Activated naive CD4-positive, alpha-beta T cell treated with anti-CD3 and anti-CD28 coated beads, Interleukin-2, amount 10 ng/mL, durations not matched to agents 7 days and 5 days (primary cell): ENCODE measurements at regions not wholly inside any gene's neighbourhood (a gene's known extent, or its start where the extent isn't known, plus 50 kb on each side); places are given as distances from the start of the nearest gene placed in this dataset.
"Not testable (repeated sequence)": the region's sequence is repeated elsewhere in the genome, so short reads cannot be mapped to it uniquely, and the experiment has no call there.

Experiments
- CTCF ChIA-PET: fragments of 350-600 bp; sonication (Branson Sonifier 250); formaldehyde crosslinking; loops from one replicate; lab custom pipeline; 2021; ENCODE audit warnings: antibody characterized with exemption; lab: Charles Lee
- DNase-seq: peaks from one replicate; pipeline ENCODE4 v3.0.0-alpha.2; 2020
- H3K27ac Mint-ChIP-seq: one replicate; pipeline ENCODE4 v1.8.0; 2021; ENCODE audit warnings: mild to moderate bottlenecking, moderate library complexity, mixed read lengths
- H3K27me3 Mint-ChIP-seq: one replicate; pipeline ENCODE4 v1.8.0; 2021; ENCODE audit warnings: mild to moderate bottlenecking, mixed read lengths
- H3K36me3 Mint-ChIP-seq: one replicate; pipeline ENCODE4 v1.8.0; 2021; ENCODE audit warnings: mixed read lengths
- H3K4me1 Mint-ChIP-seq: one replicate; pipeline ENCODE4 v1.8.0; 2021; ENCODE audit warnings: mixed read lengths
- H3K4me3 Mint-ChIP-seq: one replicate; pipeline ENCODE4 v1.8.0; 2021; ENCODE audit warnings: mild to moderate bottlenecking, moderate library complexity, mixed read lengths
- H3K9me3 Mint-ChIP-seq: one replicate; pipeline ENCODE4 v1.8.0; 2021; ENCODE audit warnings: mixed read lengths

DNA sequence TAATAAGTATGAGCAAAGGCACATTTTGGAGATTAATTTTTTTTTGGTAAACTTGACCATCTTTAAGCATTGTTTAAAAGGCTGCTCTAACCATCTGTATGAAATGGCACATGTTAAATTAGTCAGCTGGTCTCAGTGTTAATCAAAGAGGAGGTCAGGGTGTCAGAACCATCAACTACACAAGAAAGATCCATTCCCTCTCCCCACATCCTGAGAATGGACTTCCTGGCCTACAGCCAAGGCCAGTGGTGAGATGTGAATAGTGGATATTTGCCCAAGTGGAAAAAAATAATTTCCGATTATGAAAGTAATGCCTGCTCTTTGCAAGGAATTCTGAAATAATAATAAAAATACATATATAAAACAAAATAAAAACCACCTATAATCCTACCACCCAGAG is 641.7 kb downstream of the NR2F2 start:
- Mint-ChIP-seq H3K27ac (no peak overlapping the region), H3K4me3 (no peak overlapping the region), H3K36me3 (no peaks in the 10 kb centered on the region), H3K27me3 (no peaks in the 10 kb centered on the region), H3K9me3 (peaks cover 2% of the 10 kb centered on the region), H3K4me1 (no peaks in the 10 kb centered on the region)
- DNase-seq = no peak
- CTCF ChIA-PET = no interaction called here

DNA sequence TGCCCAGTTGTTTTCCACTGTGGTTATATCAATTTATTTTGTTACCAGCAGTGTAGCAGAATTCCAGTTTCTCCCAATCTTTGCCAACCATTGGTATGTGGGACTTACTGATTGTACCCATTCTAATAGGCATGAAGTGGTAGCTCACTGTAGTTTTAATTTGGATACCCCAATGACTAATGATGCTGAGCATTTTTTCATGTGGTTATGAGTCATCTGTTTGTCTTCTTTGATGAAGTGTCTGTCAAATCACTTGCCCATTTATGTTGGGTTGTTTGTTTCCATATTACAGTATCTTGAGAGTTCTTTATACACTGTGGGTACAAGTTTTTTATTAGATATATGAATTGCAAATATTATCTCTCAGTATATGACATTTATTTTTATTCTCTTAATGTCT is 644.3 kb downstream of the NR2F2 start:
- H3K9me3 Mint-ChIP-seq = peaks cover under 1% of the 10 kb centered on the region
- no peaks in the 10 kb centered on the region for H3K27me3 Mint-ChIP-seq
- DNase-seq = no peak
- no peaks in the 10 kb centered on the region for H3K36me3 Mint-ChIP-seq
- CTCF ChIA-PET = no interaction called here
- no peak overlapping the region for H3K4me3 Mint-ChIP-seq
- H3K4me1 Mint-ChIP-seq = no peaks in the 10 kb centered on the region
- H3K27ac Mint-ChIP-seq = no peak overlapping the region

DNA sequence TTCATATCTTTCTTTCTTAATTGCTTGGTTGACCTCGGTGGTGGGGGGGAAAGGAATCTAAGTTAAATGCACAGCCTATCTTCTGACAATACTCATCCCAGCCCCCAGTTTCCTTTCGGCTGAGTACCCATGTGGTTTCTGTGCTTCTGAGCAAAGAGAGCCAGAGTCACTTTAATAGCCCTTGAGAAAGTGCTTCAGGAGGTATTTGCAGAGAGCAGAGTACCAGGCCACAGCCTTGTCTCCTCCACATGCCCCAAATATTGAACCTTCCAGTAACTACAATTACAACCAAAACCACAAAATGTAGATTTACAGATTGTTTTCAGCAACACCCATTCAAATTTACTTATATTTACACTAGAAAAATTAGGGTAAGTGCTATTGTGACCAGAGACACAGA is 647.4 kb downstream of the NR2F2 start:
- Mint-ChIP-seq H3K27me3 (no peaks in the 10 kb centered on the region), H3K27ac (no peak overlapping the region), H3K36me3 (no peaks in the 10 kb centered on the region), H3K9me3 (no peaks in the 10 kb centered on the region), H3K4me1 (no peaks in the 10 kb centered on the region), H3K4me3 (no peak overlapping the region)
- CTCF ChIA-PET = no interaction called here
- no peak for DNase-seq

DNA sequence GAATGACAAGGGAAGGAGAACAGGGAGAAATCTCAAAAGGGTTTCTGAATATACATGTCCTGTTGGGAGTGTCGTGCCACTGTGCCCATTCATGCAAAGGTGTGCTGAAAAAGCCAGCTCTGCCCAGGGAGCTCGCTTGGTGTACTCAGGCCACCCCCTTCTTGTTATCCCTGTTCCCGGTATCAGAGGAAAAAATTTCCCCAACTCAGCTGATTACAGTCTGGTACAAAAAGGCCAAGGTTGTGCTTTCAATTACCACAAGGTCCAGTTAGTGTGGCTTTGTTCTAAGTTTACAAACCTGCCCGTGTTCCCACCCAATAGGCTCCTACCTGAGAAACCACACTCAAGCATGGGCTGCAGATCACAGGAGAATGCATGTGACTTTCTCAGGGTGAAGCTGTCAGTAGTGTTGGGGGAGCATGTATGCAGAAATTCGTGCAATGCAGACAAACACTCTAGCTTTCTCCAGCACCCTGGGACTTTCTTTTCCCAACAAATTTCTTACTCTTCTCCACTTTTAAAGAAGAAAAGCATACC is 648.5 kb downstream of the NR2F2 start:
- Mint-ChIP-seq H3K36me3 (no peaks in the 10 kb centered on the region), H3K4me3 (no peak overlapping the region), H3K4me1 (no peaks in the 10 kb centered on the region), H3K27ac (no peak overlapping the region), H3K9me3 (no peaks in the 10 kb centered on the region), H3K27me3 (no peaks in the 10 kb centered on the region)
- CTCF ChIA-PET = no interaction called here
- DNase-seq = no peak

DNA sequence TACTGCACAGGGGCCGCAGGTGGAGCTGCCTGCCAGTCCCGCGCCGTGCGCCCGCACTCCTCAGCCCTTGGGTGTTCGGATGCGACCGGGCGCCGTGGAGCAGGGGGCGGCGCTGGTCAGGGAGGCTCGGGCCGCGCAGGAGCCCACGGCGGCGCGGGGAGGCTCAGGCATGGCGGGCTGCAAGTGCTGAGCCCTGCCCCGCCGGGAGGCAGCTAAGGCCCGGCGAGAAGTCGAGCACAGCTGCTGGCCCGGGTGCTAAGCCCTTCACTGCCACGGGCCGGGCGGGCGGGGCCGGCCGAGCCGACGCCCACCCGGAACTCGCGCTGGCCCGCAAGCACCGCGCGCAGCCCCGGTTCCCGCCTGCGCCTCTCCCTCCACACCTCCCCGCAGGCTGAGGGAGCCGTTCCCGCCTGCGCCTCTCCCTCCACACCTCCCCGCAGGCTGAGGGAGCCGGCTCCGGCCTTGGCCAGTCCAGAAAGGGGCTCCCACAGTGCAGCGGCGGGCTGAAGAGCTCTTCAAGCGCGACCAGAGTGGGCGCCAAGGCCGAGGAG is 653.7 kb downstream of the NR2F2 start:
- H3K36me3 Mint-ChIP-seq, H3K4me3 Mint-ChIP-seq, H3K27me3 Mint-ChIP-seq, H3K27ac Mint-ChIP-seq, H3K4me1 Mint-ChIP-seq, CTCF ChIA-PET, DNase-seq, H3K9me3 Mint-ChIP-seq: not testable (repeated sequence)

DNA sequence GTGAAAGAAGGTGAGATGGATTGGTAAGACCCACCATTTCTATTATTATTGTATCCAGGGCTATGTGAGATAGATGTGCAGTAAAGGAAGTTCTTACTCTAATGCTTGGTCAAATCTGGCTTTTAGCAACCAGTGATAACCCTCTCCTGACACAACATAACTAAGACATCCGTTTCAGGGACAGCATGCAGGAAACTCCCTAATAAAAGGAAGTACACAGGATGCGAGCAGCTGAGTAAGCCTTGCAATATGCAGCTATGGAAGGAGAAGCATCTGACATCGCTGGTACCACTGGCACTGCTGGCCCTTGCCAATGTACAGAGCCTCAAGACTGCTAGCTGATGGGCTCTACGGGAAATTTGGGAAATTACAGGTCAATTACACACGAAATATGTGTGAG is 662.3 kb downstream of the NR2F2 start:
- CTCF ChIA-PET = no interaction called here
- Mint-ChIP-seq H3K27me3 (no peaks in the 10 kb centered on the region), H3K4me3 (no peak overlapping the region), H3K4me1 (no peaks in the 10 kb centered on the region), H3K36me3 (no peaks in the 10 kb centered on the region), H3K27ac (no peak overlapping the region), H3K9me3 (peaks cover 17% of the 10 kb centered on the region)
- no peak for DNase-seq

DNA sequence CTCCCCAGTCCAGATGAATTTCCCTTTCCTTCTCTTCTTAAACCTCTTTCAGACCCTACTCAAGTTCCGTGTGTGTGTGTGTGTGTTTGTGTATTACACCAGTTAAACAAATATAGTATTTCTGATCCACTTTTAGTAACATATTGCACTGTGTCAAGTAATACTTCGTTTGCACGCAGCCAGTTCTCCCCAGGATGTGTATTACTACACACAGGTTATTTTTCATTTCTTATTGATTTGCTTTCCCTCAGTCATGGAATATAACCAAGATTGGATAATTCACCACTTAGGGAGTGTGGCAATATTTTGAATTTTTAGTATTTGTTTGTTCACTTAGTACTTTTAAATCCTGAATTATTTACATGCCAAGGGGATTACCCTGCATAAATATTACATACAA is 667.0 kb downstream of the NR2F2 start:
- CTCF ChIA-PET = no interaction called here
- no peaks in the 10 kb centered on the region for H3K4me1 Mint-ChIP-seq

DNA sequence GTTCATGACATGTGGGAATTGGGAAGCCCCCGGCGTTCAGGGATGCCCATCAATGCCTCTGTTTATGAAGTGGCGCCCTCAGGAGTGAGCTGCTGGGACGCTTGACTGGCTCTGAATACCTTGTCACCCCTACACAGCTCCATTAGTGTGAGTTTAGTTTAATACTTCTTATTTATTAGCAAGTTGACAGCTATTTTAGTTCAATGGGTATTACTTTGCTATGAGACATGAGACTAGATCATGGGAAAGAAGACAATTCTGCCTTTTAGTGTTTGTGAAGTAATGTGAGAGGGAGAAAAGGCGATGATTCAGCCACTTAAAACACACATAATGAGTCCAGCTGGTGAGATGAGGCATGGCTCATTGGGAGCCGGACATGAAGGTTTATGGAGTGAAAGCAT is 678.5 kb downstream of the NR2F2 start:
- H3K27ac Mint-ChIP-seq = no peak overlapping the region
- H3K9me3 Mint-ChIP-seq = no peaks in the 10 kb centered on the region
- H3K36me3 Mint-ChIP-seq = no peaks in the 10 kb centered on the region
- H3K4me3 Mint-ChIP-seq = no peak overlapping the region
- no peak for DNase-seq
- no peaks in the 10 kb centered on the region for H3K27me3 Mint-ChIP-seq
- H3K4me1 Mint-ChIP-seq = no peaks in the 10 kb centered on the region
- CTCF ChIA-PET = no interaction called here

More for the DNA sequence above, 667.0 kb downstream of the NR2F2 start:
- no peak for DNase-seq
- peaks cover 6% of the 10 kb centered on the region for H3K9me3 Mint-ChIP-seq
- no peaks in the 10 kb centered on the region for H3K27me3 Mint-ChIP-seq
- H3K36me3 Mint-ChIP-seq = no peaks in the 10 kb centered on the region
- no peak overlapping the region for H3K4me3 Mint-ChIP-seq
- no peak overlapping the region for H3K27ac Mint-ChIP-seq

DNA sequence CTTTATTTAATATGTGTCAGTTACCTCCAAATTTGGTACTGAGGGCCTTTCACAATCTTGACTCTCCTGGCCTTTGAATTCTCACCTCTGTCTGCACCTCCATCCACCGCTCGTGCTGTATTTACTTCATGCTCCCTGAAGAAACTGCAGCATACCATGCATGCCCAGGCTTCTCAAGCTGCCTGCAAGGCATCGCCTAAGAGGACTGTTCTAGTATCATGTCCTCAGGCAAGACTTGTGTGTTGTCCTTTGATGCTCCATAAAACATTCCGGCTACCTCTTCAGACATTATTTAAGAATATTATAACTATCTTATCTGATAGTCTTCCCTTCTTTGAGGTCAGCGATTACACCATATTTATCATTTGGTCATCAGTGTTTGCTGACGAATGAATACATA is 682.5 kb downstream of the NR2F2 start:
- H3K4me3 Mint-ChIP-seq = no peak overlapping the region
- no peaks in the 10 kb centered on the region for H3K36me3 Mint-ChIP-seq
- H3K27me3 Mint-ChIP-seq = no peaks in the 10 kb centered on the region
- no peak overlapping the region for H3K27ac Mint-ChIP-seq
- peaks cover 2% of the 10 kb centered on the region for H3K9me3 Mint-ChIP-seq
- H3K4me1 Mint-ChIP-seq = no peaks in the 10 kb centered on the region
- CTCF ChIA-PET = no interaction called here
- DNase-seq = no peak

DNA sequence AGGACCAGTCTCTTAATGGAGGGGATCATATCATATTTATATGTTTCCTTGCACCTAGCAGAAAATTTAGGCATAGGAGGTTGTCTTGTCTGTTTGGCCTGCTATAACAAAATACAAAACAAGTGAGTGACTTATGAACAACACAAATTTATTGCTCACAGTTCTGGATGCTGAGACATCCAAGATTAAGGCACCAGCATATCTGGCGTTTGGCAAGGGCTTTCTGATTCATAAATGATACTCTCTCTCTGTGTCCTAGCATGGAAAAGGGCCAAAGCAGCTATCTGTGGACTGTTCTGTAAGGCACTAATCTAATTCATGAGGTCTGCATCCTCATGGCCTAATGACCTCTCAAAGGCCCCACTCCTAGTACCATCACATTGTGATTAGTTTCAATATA is 683.0 kb downstream of the NR2F2 start:
- H3K4me3 Mint-ChIP-seq = no peak overlapping the region
- no peaks in the 10 kb centered on the region for H3K4me1 Mint-ChIP-seq
- peaks cover 2% of the 10 kb centered on the region for H3K9me3 Mint-ChIP-seq
- CTCF ChIA-PET = no interaction called here
- no peak overlapping the region for H3K27ac Mint-ChIP-seq
- DNase-seq = no peak
- no peaks in the 10 kb centered on the region for H3K27me3 Mint-ChIP-seq
- no peaks in the 10 kb centered on the region for H3K36me3 Mint-ChIP-seq

DNA sequence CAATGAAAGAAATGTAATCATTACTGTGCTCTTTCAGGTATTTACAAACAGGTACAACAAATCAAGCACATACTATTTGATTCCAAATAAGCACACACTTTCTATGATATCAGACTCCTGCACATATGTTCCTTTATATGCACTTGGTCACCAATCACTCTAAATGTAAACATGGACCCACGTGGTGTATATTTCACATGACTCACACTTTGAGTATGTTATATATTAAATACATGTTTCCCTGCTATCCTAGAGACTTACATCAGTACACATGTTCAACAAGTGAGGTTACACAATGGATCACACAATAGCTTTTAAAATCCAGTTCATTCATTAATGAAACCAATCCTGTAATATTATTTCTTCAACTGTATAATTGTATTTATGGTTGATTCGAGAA is 683.5 kb downstream of the NR2F2 start:
- no peaks in the 10 kb centered on the region for H3K36me3 Mint-ChIP-seq
- CTCF ChIA-PET = interaction anchor here (0.7 kb wide), 1 partner anchor 843 kb away, joined by 3 read pairs; no protein-coding TSS in a partner anchor
- H3K9me3 Mint-ChIP-seq = peaks cover 2% of the 10 kb centered on the region
- H3K4me3 Mint-ChIP-seq = no peak overlapping the region
- H3K4me1 Mint-ChIP-seq = no peaks in the 10 kb centered on the region
- no peak overlapping the region for H3K27ac Mint-ChIP-seq
- H3K27me3 Mint-ChIP-seq = no peaks in the 10 kb centered on the region
- no peak for DNase-seq

DNA sequence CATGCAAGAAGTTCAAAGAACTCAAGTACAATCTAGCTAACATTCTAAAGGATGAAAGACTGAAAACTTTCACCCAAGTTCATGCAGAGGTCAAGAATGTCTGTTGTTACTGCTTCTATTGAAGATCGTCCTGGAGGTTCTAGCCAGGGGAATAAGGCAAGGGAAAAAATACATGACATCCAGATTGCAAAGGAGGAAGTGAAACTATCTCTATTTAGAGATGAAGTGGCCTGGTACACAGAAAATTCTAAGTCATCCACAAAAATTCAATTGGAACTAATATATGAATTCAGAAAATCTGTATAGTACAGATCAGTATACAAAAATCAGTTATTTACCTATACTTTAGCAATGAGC is 693.0 kb downstream of the NR2F2 start:
- CTCF ChIA-PET = no interaction called here
- H3K4me1 Mint-ChIP-seq = no peaks in the 10 kb centered on the region
- H3K4me3 Mint-ChIP-seq = no peak overlapping the region
- no peaks in the 10 kb centered on the region for H3K36me3 Mint-ChIP-seq
- H3K9me3 Mint-ChIP-seq = no peaks in the 10 kb centered on the region
- H3K27me3 Mint-ChIP-seq = no peaks in the 10 kb centered on the region
- H3K27ac Mint-ChIP-seq = no peak overlapping the region
- DNase-seq = no peak

DNA sequence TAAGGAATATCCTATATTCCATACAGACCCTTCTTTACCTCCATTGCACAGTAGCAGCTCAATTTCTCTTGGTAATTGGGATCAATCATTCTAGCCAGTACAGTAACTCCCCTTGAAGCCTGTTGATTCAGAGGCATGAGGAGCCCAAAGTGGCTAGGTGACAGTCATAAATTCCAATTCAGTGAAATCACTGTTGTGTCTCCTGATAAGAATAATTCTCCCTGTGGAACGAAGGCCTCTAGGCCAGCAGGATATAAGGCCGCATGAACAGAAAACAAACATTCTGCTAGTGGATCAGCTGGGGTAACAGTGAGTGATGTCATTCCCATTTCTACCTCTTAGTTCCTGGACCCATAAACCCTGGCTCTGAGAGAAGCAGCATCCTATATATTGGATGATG is 696.3 kb downstream of the NR2F2 start:
- Mint-ChIP-seq H3K9me3 (peaks cover 9% of the 10 kb centered on the region), H3K4me1 (no peaks in the 10 kb centered on the region), H3K4me3 (no peak overlapping the region), H3K36me3 (no peaks in the 10 kb centered on the region), H3K27ac (no peak overlapping the region), H3K27me3 (no peaks in the 10 kb centered on the region)
- DNase-seq = no peak
- CTCF ChIA-PET = no interaction called here

DNA sequence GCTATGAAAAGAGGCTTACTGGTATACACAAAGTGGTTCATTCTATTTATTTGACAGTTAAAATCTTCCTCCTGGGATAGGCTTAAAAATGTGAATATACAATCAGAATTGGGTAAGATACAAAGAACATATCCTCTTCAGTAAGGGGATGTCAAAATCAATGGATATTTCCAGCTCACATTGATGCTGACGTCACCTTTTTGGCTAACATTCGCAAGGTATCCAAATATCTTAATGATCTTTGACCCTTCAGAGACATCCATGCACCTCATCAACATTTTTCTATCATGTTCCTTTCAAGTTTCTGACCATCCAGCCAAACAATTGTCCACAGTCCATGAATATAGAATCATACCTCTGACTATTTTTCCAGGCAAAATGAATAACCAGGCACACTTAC is 697.3 kb downstream of the NR2F2 start:
- Mint-ChIP-seq H3K9me3 (peaks cover 10% of the 10 kb centered on the region), H3K27me3 (no peaks in the 10 kb centered on the region), H3K27ac (no peak overlapping the region), H3K4me3 (no peak overlapping the region), H3K4me1 (no peaks in the 10 kb centered on the region), H3K36me3 (no peaks in the 10 kb centered on the region)
- CTCF ChIA-PET = no interaction called here
- no peak for DNase-seq

DNA sequence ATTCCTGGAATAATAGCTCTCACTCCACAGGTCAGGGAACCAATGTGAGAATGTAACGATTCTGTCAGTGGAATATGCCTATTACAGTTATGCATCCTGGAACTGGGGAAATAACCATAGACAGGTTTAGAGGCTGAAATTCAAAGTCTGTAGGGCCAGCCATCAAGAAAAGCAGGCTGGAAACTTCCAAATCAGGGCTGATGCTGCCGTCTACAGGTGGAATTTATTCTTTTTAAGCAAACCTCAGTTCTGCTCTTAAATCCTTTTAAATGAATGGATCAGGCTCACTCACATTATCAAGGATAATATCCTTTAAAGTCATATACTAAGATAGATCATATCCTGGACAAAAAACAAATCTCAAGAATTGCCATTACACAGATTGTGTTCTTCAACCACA is 699.8 kb downstream of the NR2F2 start:
- Mint-ChIP-seq H3K4me3 (no peak overlapping the region), H3K36me3 (no peaks in the 10 kb centered on the region), H3K9me3 (peaks cover 10% of the 10 kb centered on the region), H3K27me3 (no peaks in the 10 kb centered on the region), H3K27ac (no peak overlapping the region), H3K4me1 (no peaks in the 10 kb centered on the region)
- CTCF ChIA-PET = interaction anchor here (0.7 kb wide), 1 partner anchor 1904 kb away, joined by 3 read pairs; no protein-coding TSS in a partner anchor
- DNase-seq = no peak

DNA sequence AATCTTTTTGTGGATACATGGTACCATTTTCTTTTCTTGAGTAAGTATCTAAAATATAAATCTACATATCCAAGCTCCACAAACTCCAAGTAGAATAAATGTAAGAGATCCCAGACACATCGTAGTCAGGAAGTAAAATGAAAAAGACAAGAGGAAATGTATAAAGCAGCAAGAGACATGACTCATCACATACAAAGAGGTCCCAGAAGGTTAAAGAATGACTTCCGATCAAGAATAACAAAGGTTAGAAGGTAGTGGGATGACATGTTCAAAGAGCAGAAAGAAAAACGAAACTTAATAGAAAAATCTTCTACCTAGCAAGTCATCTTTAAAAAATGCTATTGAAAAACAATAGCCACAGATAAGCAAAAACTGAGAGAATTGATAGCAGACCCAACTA is 705.8 kb downstream of the NR2F2 start:
- Mint-ChIP-seq H3K9me3 (peaks cover 2% of the 10 kb centered on the region), H3K4me1 (no peaks in the 10 kb centered on the region), H3K27me3 (no peaks in the 10 kb centered on the region), H3K36me3 (no peaks in the 10 kb centered on the region), H3K27ac (peak overlapping the region; percentile 21), H3K4me3 (no peak overlapping the region)
- no peak for DNase-seq
- CTCF ChIA-PET = no interaction called here
